CD4-positive, alpha-beta T cell treated with Interleukin-4 for 1 hour (primary cell): ENCODE measurements at regions not wholly inside any gene's neighbourhood (a gene's known extent, or its start where the extent isn't known, plus 50 kb on each side); places are given as distances from the start of the nearest gene placed in this dataset.
"Not testable (repeated sequence)": the region's sequence is repeated elsewhere in the genome, so short reads cannot be mapped to it uniquely, and the experiment has no call there.

Source experiments
- DNase-seq, 2 donors: peaks; one replicate each; pipeline ENCODE4 v3.0.0-alpha.2; 2020 to 2022

GRCh38 chr6:87755708-87756671, 54.0 kb upstream of the AKIRIN2 start:
- DNase-seq: no peak

DNA sequence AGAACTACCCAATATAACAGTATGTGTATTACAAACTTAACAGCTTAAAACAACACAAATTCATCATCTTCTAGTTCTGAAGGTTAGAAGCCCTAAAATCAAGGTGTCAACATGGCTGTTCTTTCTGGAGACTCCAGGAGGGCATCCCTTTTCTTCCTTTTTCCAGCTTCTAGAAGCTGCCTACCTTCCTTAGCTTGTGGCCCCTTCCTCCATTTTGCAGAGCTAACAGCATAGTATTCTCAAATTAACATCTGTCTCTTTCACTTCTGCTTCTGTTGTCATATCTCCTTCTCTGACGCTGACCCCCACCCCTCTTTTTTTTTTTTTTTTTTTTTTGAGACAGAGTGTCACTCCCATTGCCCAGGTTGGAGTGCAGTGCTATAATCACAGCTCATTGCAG, 52.8 kb upstream of the AKIRIN2 start:
- no peak for DNase-seq

GRCh38 chr6:87753131-87753685, 51.2 kb upstream of the AKIRIN2 start:
- no peak for DNase-seq

- not testable (repeated sequence) for DNase-seq
Measured at GRCh38 chr6:87752503-87752902, 50.5 kb upstream of the AKIRIN2 start.
